ENCODE measurements at regions not wholly inside any gene's neighbourhood (a gene's known extent, or its start where the extent isn't known, plus 50 kb on each side); places are given as distances from the start of the nearest gene placed in this dataset.
"Not testable (repeated sequence)": the region's sequence is repeated elsewhere in the genome, so short reads cannot be mapped to it uniquely, and the experiment has no call there.

DNA sequence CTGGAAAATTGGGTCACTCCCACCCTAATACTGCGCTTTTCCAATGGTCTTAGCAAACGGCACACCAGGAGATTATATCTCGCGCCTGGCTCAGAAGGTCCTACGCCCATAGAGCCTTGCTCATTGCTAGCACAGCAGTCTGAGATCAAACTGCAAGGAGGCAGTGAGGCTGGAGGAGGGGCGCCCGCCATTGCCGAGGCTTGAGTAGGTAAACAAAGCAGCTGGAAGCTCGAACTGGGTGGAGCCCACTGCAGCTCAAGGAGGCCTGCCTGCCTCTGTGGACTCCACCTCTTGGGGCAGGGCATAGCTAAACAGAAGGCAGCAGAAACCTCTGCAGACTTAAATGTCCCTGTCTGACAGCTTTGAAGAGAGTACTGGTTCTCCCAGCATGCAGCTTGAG is 362.6 kb upstream of the GOT2 start:
- peaks cover 11 to 12% of the 10 kb centered on the region in 2 donors for H3K9me3 Mint-ChIP-seq
- H3K27ac Mint-ChIP-seq; H3K36me3 Mint-ChIP-seq (ENCODE audit: insufficient read depth); H3K4me1 Mint-ChIP-seq (ENCODE audit: low read depth in 2 of 2); H3K27me3 Mint-ChIP-seq; ATAC-seq (replicated peaks); H3K4me3 Mint-ChIP-seq; DNase-seq: not testable (repeated sequence)

DNA sequence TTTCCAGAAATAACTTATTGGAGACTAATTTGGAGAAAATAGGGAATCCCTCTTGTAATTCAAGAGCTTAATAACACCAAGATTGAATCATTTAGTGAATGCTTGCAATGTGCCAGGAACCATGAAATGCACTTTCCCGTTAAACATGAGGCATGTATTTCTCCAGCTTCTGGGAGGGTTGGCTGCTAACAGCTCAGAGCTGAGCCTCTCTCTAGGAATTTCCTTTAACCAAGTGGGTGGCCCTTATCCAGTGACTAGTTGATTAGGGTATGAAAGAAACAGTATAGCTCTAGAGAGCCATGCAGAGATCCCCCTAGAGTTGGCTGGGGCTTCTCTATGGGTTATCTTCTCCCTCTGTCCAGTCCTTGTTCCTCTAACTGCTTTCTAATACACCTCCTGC is 356.4 kb upstream of the GOT2 start:
- H3K27ac Mint-ChIP-seq, result no peak overlapping the region
- no peaks in the 10 kb centered on the region for H3K4me1 Mint-ChIP-seq (ENCODE audit: low read depth in 2 of 2)
- H3K27me3 Mint-ChIP-seq, result no peaks in the 10 kb centered on the region
- no peak for DNase-seq
- peaks cover 9 to 14% of the 10 kb centered on the region in 2 donors for H3K9me3 Mint-ChIP-seq
- H3K36me3 Mint-ChIP-seq (ENCODE audit: insufficient read depth), result no peaks in the 10 kb centered on the region
- no peak overlapping the region for H3K4me3 Mint-ChIP-seq
- no peak for ATAC-seq (replicated peaks)

DNA sequence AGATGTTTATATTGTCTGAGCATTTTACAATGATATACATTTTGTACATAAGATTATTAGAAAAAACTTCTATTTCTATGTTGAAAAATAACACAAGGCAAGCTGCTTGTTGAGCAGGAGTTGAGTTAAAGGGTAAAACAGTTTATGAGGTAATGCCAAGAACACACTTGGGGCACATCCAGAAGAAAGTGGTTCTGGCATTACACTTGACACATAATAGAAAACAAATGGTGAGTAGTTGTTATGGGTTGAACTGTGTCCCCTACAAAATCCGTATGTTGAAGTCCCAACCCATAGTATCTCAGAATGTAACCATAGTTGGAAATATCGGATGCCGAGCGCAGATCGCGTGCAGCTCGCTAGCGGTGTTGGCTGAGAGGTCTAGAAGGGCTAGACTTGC is 354.3 kb upstream of the GOT2 start:
- ATAC-seq (replicated peaks) (no peak), DNase-seq (no peak)
- H3K27ac Mint-ChIP-seq, result no peak overlapping the region
- H3K27me3 Mint-ChIP-seq, result no peaks in the 10 kb centered on the region
- H3K36me3 Mint-ChIP-seq (ENCODE audit: insufficient read depth), result no peaks in the 10 kb centered on the region
- H3K9me3 Mint-ChIP-seq, result peaks cover 9 to 27% of the 10 kb centered on the region in 2 donors
- H3K4me1 Mint-ChIP-seq (ENCODE audit: low read depth in 2 of 2), result no peaks in the 10 kb centered on the region
- no peak overlapping the region for H3K4me3 Mint-ChIP-seq

DNA sequence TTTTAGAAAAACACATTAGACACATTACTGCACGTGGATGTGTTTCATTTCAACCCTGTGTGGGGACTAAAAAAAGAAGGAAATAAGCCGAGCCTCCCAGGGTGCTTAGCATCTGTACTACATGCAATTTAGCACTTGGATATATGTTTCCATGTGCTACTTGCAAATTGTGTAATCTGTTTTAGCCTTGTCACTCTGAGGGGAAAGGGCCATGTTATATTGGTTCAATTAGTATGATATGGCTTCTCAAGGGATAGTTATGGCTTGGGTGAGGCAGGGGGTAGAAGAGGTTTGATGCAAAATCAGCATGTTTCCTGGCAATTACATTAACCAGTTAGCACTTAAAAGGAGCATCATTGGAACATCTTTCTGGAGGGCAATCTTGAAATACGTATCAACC is 353.5 kb upstream of the GOT2 start:
- Mint-ChIP-seq H3K4me3 (no peak overlapping the region), H3K36me3 (ENCODE audit: insufficient read depth) (no peaks in the 10 kb centered on the region), H3K9me3 (peaks cover 9 to 27% of the 10 kb centered on the region in 2 donors), H3K4me1 (ENCODE audit: low read depth in 2 of 2) (no peaks in the 10 kb centered on the region), H3K27me3 (no peaks in the 10 kb centered on the region), H3K27ac (no peak overlapping the region)
- DNase-seq (no peak), ATAC-seq (replicated peaks) (no peak)

DNA sequence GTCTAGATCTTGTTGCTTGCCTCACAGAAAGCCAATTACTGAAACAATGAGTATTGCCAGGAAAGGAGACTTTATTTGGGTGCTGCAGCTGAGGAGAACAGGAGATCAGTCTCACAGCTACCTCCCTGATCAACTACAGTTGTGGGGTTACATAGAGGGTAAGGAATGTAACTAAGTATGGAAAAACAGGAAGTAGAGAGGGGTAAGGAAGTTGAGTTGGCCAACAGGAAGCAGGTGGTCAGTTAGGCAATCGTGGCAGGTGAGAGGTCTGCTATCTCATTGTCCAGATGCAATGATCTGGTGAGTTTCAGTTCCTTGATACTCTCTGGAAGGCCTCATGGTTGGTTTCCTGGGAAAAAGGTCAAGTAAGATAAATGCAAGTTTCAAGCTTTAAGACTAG is 333.1 kb upstream of the GOT2 start:
- no peak overlapping the region for H3K4me3 Mint-ChIP-seq
- H3K27ac Mint-ChIP-seq, result no peak overlapping the region
- H3K9me3 Mint-ChIP-seq, result peaks cover 7 to 9% of the 10 kb centered on the region in 2 donors
- ATAC-seq (replicated peaks) (no peak), DNase-seq (no peak)
- H3K4me1 Mint-ChIP-seq (ENCODE audit: low read depth in 2 of 2), result no peaks in the 10 kb centered on the region
- H3K27me3 Mint-ChIP-seq, result no peaks in the 10 kb centered on the region
- no peaks in the 10 kb centered on the region for H3K36me3 Mint-ChIP-seq (ENCODE audit: insufficient read depth)

DNA sequence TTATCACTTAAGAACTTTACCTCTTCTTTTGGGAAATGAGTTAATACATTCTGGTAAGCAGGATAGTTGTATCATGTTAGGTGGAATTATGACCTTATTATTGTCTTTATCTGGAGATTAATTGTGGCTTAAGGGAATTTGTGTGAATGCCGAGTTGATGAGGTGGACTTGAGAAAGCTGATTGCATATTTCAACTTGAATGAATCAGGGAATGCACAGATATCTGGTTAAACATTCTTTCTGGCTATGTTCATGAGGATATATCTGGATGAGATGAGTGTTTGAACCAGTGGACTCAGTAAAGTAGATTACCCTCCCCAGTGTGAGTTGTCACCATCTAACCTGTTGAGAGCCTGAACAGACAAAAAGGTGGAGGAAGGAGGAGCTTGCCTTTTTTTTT is 326.1 kb upstream of the GOT2 start:
- Mint-ChIP-seq H3K4me1 (ENCODE audit: low read depth in 2 of 2) (no peaks in the 10 kb centered on the region), H3K36me3 (ENCODE audit: insufficient read depth) (no peaks in the 10 kb centered on the region), H3K4me3 (no peak overlapping the region), H3K9me3 (peaks cover 5 to 19% of the 10 kb centered on the region in 2 donors), H3K27ac (no peak overlapping the region), H3K27me3 (no peaks in the 10 kb centered on the region)
- DNase-seq (no peak), ATAC-seq (replicated peaks) (no peak)

DNA sequence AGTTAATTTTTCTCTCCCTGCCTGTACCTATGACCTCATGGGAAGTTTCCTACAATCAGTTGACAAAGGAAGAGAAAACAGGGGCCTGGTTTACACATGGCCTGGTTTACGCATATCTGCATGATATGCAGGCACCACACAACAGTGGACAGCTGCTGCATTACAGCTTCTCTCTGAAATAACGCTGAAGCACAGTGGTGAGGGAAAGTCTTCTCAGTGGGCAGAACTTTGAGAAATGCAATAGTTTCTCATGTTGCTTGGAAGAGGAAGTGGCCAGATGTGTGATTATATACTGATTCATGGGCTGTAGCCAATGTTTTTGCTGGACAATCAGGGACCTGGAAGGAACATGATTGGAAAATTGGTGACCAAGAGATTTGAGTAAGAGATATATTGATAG is 324.1 kb upstream of the GOT2 start:
- DNase-seq (no peak), ATAC-seq (replicated peaks) (no peak)
- H3K27me3 Mint-ChIP-seq, result no peaks in the 10 kb centered on the region
- no peaks in the 10 kb centered on the region for H3K4me1 Mint-ChIP-seq (ENCODE audit: low read depth in 2 of 2)
- peaks cover 5 to 19% of the 10 kb centered on the region in 2 donors for H3K9me3 Mint-ChIP-seq
- no peak overlapping the region for H3K27ac Mint-ChIP-seq
- H3K4me3 Mint-ChIP-seq, result no peak overlapping the region
- H3K36me3 Mint-ChIP-seq (ENCODE audit: insufficient read depth), result no peaks in the 10 kb centered on the region

DNA sequence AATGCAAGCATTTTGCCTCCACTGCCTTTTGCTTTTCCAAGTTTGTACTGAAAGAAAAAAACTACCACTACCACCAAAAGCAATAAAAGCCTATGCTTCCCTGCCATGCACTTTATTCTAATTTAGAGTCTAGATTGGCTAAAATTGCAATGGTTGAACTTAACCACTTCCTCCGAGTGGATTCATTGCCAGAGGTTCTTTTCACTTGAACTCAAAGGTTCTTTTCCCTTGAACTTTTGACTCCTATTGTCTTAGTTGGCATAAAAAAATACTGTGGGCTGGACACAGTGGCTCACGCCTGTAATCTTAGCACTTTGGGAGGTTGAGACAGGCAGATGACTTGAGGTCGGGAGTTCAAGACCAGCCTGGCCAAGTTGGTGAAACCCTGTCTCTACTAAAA is 319.8 kb upstream of the GOT2 start:
- Mint-ChIP-seq H3K27me3 (no peaks in the 10 kb centered on the region), H3K9me3 (peaks cover 12 to 20% of the 10 kb centered on the region in 2 donors), H3K27ac (no peak overlapping the region), H3K36me3 (ENCODE audit: insufficient read depth) (no peaks in the 10 kb centered on the region), H3K4me3 (no peak overlapping the region), H3K4me1 (ENCODE audit: low read depth in 2 of 2) (no peaks in the 10 kb centered on the region)
- no peak for DNase-seq
- ATAC-seq (replicated peaks), result no peak

DNA sequence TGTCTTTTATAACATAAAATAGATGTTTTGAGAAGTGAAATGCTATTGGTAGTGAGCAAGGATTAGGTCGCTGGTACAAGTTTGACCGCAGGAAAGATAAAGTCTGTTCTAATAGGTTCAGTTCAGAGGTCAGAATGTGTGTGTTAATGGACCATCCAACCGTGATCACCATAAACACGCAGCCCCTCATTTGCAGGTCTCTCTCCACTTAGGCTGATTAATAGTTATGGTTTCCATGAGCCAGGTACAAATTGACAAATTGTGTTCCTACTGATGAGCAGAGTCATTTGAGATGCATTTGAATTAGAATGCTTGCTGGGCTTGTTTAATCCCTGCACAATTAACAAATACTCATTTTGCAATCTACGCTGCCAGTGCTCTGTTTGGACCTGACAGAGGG is 318.1 kb upstream of the GOT2 start:
- DNase-seq, result no peak
- no peak overlapping the region for H3K4me3 Mint-ChIP-seq
- no peaks in the 10 kb centered on the region for H3K27me3 Mint-ChIP-seq
- H3K4me1 Mint-ChIP-seq (ENCODE audit: low read depth in 2 of 2), result no peaks in the 10 kb centered on the region
- peaks cover 9 to 10% of the 10 kb centered on the region in 2 donors for H3K9me3 Mint-ChIP-seq
- no peak for ATAC-seq (replicated peaks)
- H3K36me3 Mint-ChIP-seq (ENCODE audit: insufficient read depth), result no peaks in the 10 kb centered on the region
- no peak overlapping the region for H3K27ac Mint-ChIP-seq

DNA sequence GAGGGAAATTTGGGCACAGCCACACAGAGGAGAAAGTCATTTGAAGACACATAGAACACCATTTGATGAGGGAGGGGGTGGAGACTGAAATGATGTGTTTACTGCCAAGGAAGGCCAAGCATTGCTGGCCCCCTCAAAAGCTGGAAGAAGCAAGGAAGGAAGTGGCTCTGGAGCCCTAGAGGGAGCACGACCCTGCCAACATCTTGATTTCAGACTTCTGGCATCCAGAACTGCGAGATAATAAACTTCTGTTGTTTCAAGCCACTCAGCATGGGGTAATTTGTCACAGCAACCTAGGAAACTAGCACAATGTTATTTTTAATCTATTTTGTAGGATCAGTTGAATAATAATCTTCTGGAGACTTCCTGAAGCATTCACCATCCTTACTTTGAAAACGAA is 314.8 kb upstream of the GOT2 start:
- ATAC-seq (replicated peaks), result no peak
- H3K27me3 Mint-ChIP-seq, result no peaks in the 10 kb centered on the region
- no peaks in the 10 kb centered on the region for H3K36me3 Mint-ChIP-seq (ENCODE audit: insufficient read depth)
- H3K27ac Mint-ChIP-seq, result no peak overlapping the region
- no peak for DNase-seq
- no peak overlapping the region for H3K4me3 Mint-ChIP-seq
- H3K9me3 Mint-ChIP-seq, result peaks cover 7 to 10% of the 10 kb centered on the region in 2 donors
- H3K4me1 Mint-ChIP-seq (ENCODE audit: low read depth in 2 of 2), result no peaks in the 10 kb centered on the region

DNA sequence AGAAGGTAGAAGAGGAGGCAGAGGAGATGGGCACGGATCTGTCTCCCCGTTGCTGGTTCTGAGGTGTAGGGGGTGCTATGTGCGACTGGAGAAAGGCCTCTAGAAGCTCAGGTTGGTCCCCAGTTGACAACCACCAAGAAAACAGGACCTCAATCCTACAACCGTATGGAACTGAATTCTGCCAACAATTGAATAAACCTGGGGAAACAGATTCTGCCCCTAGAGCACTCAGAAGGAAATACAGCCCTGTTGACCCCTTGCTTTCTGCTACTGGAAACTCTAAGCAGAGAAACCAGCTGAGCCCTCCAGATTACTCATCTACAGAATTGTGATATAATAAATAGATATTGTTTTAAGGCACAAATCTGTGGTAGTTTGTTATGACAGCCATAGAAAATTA is 313.0 kb upstream of the GOT2 start:
- Mint-ChIP-seq H3K4me1 (ENCODE audit: low read depth in 2 of 2) (no peaks in the 10 kb centered on the region), H3K4me3 (no peak overlapping the region), H3K9me3 (peaks cover 6 to 7% of the 10 kb centered on the region in 2 donors), H3K27ac (no peak overlapping the region), H3K36me3 (ENCODE audit: insufficient read depth) (no peaks in the 10 kb centered on the region), H3K27me3 (no peaks in the 10 kb centered on the region)
- ATAC-seq (replicated peaks), result no peak
- no peak for DNase-seq

DNA sequence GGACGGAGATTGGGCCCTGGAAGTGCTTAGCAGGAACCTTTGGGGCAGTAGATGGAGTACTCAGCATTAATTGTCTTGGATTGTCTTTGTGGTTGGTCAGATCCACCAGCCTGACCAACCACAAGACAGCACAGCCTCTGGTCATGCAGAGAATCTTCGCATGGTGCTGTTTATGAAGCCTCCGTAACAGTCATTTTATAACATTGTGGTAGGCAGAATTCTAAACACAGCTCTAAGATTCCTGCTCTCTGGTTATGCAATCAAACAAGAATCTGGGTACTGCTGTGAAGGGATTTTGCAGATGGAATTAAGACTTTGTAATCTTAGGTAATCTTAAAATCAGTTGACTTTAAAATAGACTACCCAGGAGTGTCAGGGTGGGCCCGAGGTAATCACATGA is 312.2 kb upstream of the GOT2 start:
- ATAC-seq (replicated peaks), result no peak
- Mint-ChIP-seq H3K27ac (no peak overlapping the region), H3K36me3 (ENCODE audit: insufficient read depth) (no peaks in the 10 kb centered on the region), H3K9me3 (peaks cover 2 to 4% of the 10 kb centered on the region in 2 donors), H3K4me1 (ENCODE audit: low read depth in 2 of 2) (no peaks in the 10 kb centered on the region), H3K4me3 (no peak overlapping the region), H3K27me3 (no peaks in the 10 kb centered on the region)
- DNase-seq, result no peak

DNA sequence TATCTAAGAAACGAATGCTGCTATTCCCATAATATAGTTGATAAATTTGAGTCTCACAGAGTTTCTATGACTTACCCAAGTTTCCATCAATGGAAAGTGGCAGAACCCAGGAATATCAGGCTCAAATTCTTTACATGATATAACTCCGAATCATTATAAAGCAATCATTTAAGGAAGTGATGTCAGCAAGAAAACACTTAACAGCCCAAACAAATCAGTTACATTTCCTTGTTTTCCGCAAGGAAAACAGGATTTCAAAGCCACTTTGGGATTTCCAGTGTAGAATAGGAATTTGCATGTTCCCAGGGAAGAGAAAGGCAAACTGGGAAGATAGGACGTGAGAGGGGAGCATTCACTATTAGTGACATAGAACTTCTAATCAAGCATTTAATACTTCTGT is 311.4 kb upstream of the GOT2 start:
- Mint-ChIP-seq H3K36me3 (ENCODE audit: insufficient read depth) (no peaks in the 10 kb centered on the region), H3K27me3 (no peaks in the 10 kb centered on the region), H3K9me3 (peaks cover 0 to 4% of the 10 kb centered on the region in 2 donors), H3K27ac (no peak overlapping the region), H3K4me3 (no peak overlapping the region), H3K4me1 (ENCODE audit: low read depth in 2 of 2) (no peaks in the 10 kb centered on the region)
- DNase-seq (no peak), ATAC-seq (replicated peaks) (no peak)

DNA sequence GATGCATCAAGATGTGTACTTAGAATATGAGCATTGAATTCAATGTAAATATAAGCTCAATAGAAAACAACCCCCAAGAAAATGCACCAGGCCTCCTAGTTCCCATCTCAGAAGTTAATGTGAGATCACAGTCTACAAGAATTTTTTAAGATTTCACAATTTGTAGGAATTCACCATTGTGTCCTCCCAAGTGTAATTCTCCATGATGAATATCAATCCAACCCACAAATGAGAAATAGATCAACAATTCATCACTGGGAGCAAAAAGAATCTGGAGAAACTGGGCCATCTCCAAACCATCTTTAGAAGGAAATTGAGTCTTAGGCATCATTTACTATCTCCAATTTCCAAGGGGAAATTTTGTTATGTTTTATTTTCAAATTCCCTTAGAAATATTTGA is 310.5 kb upstream of the GOT2 start:
- Mint-ChIP-seq H3K27me3 (no peaks in the 10 kb centered on the region), H3K27ac (no peak overlapping the region), H3K9me3 (peaks cover 0 to 4% of the 10 kb centered on the region in 2 donors), H3K4me3 (no peak overlapping the region), H3K4me1 (ENCODE audit: low read depth in 2 of 2) (no peaks in the 10 kb centered on the region), H3K36me3 (ENCODE audit: insufficient read depth) (no peaks in the 10 kb centered on the region)
- ATAC-seq (replicated peaks), result no peak
- DNase-seq, result no peak

DNA sequence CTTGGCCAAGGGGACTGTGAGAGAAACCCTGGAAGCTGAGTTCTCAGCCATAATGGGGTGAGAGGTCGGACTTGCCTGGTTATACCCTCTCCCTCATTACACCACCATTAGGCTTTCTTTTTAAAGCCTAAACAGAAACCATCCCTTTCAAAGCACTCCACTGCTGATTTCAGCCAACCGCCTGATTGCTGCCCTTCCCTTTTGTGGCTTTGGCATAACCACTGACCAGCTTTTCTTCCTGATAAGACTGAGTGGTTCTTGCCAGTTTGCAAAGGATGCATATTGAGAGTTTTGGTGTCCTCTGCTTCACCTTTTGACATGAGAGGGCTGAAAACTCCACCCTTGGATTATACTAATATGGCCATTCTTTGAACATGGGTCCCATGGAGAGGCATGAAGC is 308.2 kb upstream of the GOT2 start:
- Mint-ChIP-seq H3K4me1 (ENCODE audit: low read depth in 2 of 2) (no peaks in the 10 kb centered on the region), H3K27me3 (no peaks in the 10 kb centered on the region), H3K36me3 (ENCODE audit: insufficient read depth) (no peaks in the 10 kb centered on the region), H3K9me3 (peaks cover 0 to 2% of the 10 kb centered on the region in 2 donors), H3K4me3 (no peak overlapping the region), H3K27ac (no peak overlapping the region)
- ATAC-seq (replicated peaks) (no peak), DNase-seq (no peak)

Measured in effector memory CD8-positive, alpha-beta T cell (primary cell).